ENCODE measurements at regions not wholly inside any gene's neighbourhood (a gene's known extent, or its start where the extent isn't known, plus 50 kb on each side); places are given as distances from the start of the nearest gene placed in this dataset.

- POLR2A ChIA-PET (ENCODE audit: low non-redundant PET): interaction anchor here (0.6 kb wide), 1 partner anchor 176 kb away, joined by 7 read pairs; no protein-coding TSS in a partner anchor
Measured at GRCh38 chr6:19772891-19773290, 64.3 kb upstream of the ID4 start.

GRCh38 chr6:19781269-19781668 lies 55.9 kb upstream of the ID4 start:
- ChIA-PET CTCF (no interaction called here), POLR2A (ENCODE audit: low non-redundant PET) (no interaction called here)
- H3K27ac ChIP-seq: no peak overlapping the region
- TF ChIP-seq, protein P1, sequence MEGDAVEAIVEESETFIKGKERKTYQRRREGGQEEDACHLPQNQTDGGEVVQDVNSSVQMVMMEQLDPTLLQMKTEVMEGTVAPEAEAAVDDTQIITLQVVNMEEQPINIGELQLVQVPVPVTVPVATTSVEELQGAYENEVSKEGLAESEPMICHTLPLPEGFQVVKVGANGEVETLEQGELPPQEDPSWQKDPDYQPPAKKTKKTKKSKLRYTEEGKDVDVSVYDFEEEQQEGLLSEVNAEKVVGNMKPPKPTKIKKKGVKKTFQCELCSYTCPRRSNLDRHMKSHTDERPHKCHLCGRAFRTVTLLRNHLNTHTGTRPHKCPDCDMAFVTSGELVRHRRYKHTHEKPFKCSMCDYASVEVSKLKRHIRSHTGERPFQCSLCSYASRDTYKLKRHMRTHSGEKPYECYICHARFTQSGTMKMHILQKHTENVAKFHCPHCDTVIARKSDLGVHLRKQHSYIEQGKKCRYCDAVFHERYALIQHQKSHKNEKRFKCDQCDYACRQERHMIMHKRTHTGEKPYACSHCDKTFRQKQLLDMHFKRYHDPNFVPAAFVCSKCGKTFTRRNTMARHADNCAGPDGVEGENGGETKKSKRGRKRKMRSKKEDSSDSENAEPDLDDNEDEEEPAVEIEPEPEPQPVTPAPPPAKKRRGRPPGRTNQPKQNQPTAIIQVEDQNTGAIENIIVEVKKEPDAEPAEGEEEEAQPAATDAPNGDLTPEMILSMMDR (conservative IDR thresholded peaks at IDR 0.05; ENCODE audit: low read depth): no peak
- DNase-seq (ENCODE audit: low spot score): no peak

More at GRCh38 chr6:19772891-19773290, 64.3 kb upstream of the ID4 start:
- CTCF ChIA-PET: no interaction called here
- no peak overlapping the region for H3K27ac ChIP-seq
- DNase-seq (ENCODE audit: low spot score): no peak
- TF ChIP-seq, protein P1 (conservative IDR thresholded peaks at IDR 0.05; ENCODE audit: low read depth): no peak

DNA sequence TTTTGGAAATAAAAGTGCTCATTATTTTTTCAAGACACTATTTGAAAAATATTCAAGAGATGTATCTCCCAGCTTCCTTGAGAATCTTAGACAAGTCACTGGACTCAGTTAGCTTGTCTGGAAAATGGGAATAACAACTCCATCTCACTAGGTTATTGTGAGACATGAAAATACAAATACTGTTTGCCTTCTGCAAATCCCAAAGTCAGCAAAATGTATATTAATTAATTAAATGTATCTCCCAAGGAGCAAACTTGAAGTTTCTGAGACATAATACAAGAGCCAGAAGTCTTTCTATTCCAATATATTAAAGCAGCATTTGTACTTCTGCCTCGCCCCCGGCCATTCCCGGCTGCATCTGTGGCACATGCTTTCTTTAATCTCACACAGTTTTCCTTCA lies 54.6 kb upstream of the ID4 start:
- no peak overlapping the region for H3K27ac ChIP-seq
- no peak for DNase-seq (ENCODE audit: low spot score)
- TF ChIP-seq, protein P1 (conservative IDR thresholded peaks at IDR 0.05; ENCODE audit: low read depth): no peak
- ChIA-PET CTCF (no interaction called here), POLR2A (ENCODE audit: low non-redundant PET) (no interaction called here)

Data from RWPE1 (cell line).